ENCODE measurements at regions not wholly inside any gene's neighbourhood (a gene's known extent, or its start where the extent isn't known, plus 50 kb on each side); places are given as distances from the start of the nearest gene placed in this dataset.
"Not testable (repeated sequence)": the region's sequence is repeated elsewhere in the genome, so short reads cannot be mapped to it uniquely, and the experiment has no call there.

- no peak for ATAC-seq
- DNase-seq (ENCODE audit: low spot score): no peak
Observed at GRCh38 chr11:38476808-38477575, 1879.0 kb upstream of the RAG2 start.

GRCh38 chr11:38461751-38462150 is 1863.7 kb upstream of the RAG2 start:
- ATAC-seq (no peak), DNase-seq (ENCODE audit: low spot score) (no peak)

DNA sequence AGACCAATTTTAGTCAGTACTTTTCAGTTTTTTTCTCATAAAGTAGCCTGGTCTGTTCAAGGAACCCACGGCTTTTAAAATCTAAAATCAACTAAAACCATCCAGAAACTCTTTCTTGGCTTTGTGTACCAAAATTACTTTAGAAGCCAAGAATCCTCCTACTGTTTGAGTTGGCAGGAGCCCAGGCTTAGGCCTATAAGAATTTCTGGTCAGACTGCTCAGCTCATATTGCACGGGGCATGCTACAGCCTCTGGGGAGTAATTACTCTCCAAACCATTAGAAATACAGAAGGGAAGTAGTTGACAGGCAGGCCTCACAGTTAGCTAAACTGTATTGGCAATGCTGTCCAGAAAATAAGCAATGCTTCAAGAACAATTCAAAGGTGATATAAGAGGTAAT is 1862.9 kb upstream of the RAG2 start:
- no peak for ATAC-seq
- DNase-seq (ENCODE audit: low spot score): no peak

- ATAC-seq (no peak), DNase-seq (ENCODE audit: low spot score) (no peak)
Observed at GRCh38 chr11:38460429-38460828, 1862.4 kb upstream of the RAG2 start.

DNA sequence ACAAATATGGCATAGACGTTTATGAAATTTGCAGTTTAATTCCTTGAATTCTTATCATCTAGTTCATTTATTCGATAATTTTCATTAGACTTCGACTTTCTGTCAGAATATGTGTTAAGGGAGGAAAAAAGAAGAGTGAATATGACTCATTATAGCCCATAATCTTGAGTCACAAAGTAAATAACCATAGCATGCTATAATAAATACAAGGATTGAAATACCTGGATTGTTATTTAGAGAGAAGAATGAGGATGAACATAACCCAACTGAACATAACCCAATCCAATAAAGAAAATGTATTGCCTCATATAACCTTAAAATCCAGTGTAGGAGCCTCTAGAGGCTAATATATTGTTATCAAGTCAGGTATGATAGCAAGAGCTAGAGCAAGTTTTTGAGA is 1858.3 kb upstream of the RAG2 start:
- DNase-seq (ENCODE audit: low spot score) (no peak), ATAC-seq (no peak)

- ATAC-seq (peak; percentile 41), DNase-seq (ENCODE audit: low spot score) (peak; percentile 55)
Observed at GRCh38 chr11:38448284-38448683, 1850.2 kb upstream of the RAG2 start.

GRCh38 chr11:38446336-38446735 is 1848.3 kb upstream of the RAG2 start:
- DNase-seq (ENCODE audit: low spot score) (no peak), ATAC-seq (no peak)

GRCh38 chr11:38438091-38438490 is 1840.1 kb upstream of the RAG2 start:
- DNase-seq (ENCODE audit: low spot score): no peak
- ATAC-seq: no peak

GRCh38 chr11:38425578-38425977 is 1827.5 kb upstream of the RAG2 start:
- ATAC-seq (no peak), DNase-seq (ENCODE audit: low spot score) (no peak)

GRCh38 chr11:38423042-38423441 is 1825.0 kb upstream of the RAG2 start:
- ATAC-seq (no peak), DNase-seq (ENCODE audit: low spot score) (no peak)

DNA sequence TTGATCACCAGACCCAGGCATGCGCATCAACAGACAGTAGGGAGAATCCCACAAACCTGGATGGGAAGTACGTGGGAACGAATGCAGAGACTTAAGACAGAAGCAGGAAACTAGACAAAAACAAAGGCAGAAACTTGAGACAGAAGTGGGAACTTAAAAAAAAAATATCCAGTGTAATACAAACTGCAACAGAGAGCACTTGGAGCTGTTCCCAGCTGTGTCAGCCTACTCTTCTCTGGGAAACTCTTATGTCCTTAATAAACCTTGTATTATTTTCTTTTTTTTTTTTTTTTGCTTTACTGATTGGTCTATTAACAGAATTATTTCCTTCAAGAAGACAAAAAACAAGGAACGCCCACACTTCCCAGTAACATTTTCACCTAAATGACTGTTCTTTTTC is 1818.1 kb upstream of the RAG2 start:
- ATAC-seq (no peak), DNase-seq (ENCODE audit: low spot score) (no peak)

DNA sequence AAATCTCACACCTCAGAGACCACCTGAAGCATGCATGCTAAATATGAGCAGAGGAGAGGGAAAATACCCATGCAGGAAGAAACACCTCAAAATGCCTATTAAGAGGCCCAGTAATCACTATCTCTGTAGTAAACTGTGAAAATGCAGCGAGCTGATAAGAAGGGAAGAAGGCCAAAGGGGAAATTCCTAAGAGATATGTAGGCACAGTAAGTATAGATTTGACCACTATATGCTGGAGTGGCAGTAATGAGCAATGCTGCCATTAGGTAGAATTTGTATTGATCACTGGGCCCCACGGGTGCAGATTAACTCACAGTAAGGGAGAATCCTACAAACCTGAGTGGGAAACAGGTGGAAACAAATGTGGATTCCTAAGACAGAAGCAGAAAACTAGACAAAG is 1813.1 kb upstream of the RAG2 start:
- ATAC-seq: no peak
- DNase-seq (ENCODE audit: low spot score): no peak

DNA sequence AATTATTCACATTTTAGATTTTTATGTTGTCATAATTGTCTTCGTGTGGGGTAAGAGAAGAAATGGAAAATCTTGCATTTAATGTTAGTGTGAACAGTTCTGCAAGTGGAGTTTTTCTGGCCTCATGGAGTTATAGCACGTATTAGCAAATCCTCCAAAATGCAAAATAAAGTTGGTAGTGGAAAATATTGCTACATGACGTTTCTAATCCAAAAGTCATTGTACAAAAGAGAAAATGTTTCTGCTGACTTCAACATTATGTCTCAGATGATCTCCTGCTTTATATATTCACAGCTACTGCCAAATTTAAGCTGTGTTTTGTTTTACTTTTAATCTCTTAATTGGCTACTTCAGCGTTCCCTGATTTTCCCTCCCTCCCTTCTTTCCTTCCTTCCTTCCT is 1804.0 kb upstream of the RAG2 start:
- no peak for ATAC-seq
- no peak for DNase-seq (ENCODE audit: low spot score)

- DNase-seq (ENCODE audit: low spot score) (no peak), ATAC-seq (no peak)
Observed at GRCh38 chr11:38392176-38392575, 1794.1 kb upstream of the RAG2 start.

GRCh38 chr11:38384568-38384967 is 1786.5 kb upstream of the RAG2 start:
- no peak for ATAC-seq
- DNase-seq (ENCODE audit: low spot score): no peak

DNA sequence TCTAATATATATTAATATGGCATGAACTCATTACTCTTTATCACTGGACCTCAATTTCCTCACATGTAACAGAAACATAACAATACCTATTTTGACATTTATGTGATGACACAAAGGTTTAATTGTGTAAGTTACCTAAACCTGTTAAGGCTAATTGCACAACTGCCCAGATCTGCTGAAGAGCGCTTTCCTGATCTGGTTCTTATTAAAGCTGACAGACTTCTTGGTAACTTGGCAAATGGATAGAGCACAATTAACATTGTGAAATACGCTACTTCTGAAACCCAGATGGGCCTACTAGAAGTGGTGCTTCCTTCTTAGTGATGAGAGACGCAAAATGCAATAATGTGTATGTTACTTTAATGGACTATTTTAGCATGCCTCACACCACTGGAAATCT is 1767.2 kb upstream of the RAG2 start:
- no peak for DNase-seq (ENCODE audit: low spot score)
- ATAC-seq: no peak

- DNase-seq (ENCODE audit: low spot score) (no peak), ATAC-seq (no peak)
Observed at GRCh38 chr11:38356255-38356654, 1758.2 kb upstream of the RAG2 start.

GRCh38 chr11:38345286-38345685 is 1747.2 kb upstream of the RAG2 start:
- ATAC-seq (no peak), DNase-seq (ENCODE audit: low spot score) (no peak)

DNA sequence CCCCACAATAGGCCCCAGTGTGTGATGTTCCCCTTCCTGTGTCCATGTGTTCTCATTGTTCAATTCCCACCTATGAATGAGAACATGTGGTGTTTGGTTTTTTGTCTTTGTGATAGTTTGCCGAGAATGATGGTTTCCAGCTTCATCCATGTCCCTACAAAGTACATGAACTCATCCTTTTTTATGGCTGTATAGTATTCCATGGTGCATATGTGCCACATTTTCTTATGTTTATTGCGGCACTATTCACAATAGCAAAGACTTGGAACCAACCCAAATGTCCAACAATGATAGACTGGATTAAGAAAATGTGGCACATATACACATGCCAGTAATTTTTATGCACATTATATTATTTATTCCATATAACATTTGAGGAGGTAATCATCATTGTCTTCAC is 1743.6 kb upstream of the RAG2 start:
- DNase-seq (ENCODE audit: low spot score); ATAC-seq: not testable (repeated sequence)

DNA sequence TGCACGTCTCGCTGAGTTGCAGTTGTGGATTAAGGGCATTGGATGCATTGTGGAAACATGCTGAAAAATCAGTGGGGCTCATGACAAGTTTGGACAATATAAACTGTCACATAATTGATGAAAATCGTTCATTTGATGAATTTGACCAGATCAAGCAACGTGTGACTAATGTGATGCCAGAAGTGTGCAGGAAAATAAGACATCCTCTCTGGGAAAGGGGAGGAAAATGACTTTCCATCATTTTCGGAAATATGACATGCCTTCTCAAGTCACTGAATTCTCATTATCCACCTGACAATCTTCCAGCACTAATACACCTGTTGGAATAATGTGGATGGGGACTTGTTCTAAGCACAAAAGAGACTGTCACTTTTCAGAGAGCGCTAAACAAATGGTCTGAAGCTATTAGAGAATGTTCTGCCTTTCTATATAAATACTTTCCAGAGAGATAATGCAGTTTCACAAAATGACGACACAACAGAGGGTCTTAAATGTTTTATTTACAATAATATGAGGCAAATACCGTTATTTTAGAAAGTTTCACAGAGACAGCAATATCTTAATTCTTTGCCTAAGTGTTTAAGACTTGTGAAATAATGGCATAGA is 1741.9 kb upstream of the RAG2 start:
- DNase-seq (ENCODE audit: low spot score) (no peak), ATAC-seq (no peak)

DNA sequence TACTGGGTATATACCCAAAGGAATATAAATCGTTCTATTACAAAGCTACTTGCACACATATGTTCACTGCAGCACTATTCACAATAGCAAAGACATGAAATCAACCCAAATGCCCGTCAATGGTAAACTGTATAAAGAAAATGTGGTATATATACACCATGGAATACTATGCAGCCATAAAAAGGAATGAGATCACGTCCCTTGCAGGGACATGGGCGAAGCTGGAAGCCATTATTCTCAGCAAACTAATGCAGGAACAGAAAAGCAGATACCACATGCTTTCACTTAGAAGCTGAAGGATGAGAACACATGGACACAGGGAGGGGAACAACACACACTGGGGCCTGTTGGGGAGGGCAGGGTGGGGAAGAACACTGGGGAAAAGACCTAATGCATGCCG is 1740.0 kb upstream of the RAG2 start:
- ATAC-seq; DNase-seq (ENCODE audit: low spot score): not testable (repeated sequence)

GRCh38 chr11:38332046-38332445 is 1734.0 kb upstream of the RAG2 start:
- ATAC-seq (no peak), DNase-seq (ENCODE audit: low spot score) (no peak)

- ATAC-seq: no peak
Observed at GRCh38 chr11:38330578-38330977, 1732.5 kb upstream of the RAG2 start.

More at GRCh38 chr11:38330578-38330977, 1732.5 kb upstream of the RAG2 start:
- DNase-seq (ENCODE audit: low spot score): no peak
